HG02588 (cell line): ENCODE measurements at regions not wholly inside any gene's neighbourhood (a gene's known extent, or its start where the extent isn't known, plus 50 kb on each side); places are given as distances from the start of the nearest gene placed in this dataset.

ENCODE experiments used
- ATAC-seq: cut with Tn5 transposase; IDR thresholded peaks from one replicate; pipeline ENCODE4 v1.9.1; 2021; ENCODE audit warnings: mild to moderate bottlenecking, moderate library complexity; ENCODE audit not compliant: unreplicated experiment

DNA sequence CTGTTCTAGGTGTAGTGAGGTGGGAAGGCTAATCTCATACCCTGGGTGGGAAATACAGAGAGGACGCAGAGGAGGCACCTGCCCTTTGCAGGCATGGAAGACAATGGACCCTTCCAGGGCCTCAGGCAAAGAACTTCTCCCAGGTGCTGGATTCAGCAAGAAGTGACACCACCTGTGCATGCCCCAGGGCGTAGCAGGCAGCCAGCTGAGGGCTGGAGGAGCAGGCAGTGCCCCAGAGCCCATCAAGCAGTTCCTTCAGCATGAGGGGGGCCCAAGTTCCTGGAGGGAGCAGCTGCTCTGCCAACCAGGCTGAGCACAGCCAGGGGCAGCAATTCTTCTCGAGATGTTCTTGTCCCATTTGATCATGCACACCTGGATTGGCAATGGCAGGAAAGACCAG lies 170.3 kb upstream of the PDE10A start:
- ATAC-seq = no peak

DNA sequence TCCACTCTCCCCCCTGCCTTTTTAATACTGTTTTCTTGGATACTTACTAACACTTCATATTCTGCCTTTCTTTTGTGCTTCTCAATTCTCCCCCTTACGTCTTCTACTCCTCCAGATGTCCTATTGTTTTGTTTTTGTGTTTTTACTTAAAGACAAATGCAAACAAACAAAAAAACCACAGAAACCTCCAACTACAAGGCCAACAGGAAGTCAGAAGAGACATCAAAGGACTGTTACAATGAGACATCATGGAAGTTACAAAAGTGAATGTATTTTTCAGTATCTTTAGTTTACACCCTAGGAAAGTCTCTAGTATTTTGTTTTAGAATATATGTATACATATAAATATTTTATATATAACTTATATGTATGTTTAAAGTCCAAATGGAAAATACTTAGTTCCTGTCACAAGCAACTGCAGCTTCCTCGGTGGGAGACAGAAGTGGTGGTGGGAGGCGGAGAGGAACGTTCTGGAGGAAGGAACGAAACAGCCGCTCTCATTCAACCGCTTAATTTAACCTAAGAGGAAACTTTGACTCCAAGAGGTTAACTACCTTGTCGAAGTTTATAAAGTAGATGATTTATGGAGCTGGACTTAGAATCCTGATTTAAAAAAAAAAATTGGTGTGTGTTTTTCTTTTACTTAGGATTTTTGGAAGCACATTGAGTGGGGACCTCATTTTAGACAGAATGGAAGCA lies 168.9 kb upstream of the PDE10A start:
- no peak for ATAC-seq

DNA sequence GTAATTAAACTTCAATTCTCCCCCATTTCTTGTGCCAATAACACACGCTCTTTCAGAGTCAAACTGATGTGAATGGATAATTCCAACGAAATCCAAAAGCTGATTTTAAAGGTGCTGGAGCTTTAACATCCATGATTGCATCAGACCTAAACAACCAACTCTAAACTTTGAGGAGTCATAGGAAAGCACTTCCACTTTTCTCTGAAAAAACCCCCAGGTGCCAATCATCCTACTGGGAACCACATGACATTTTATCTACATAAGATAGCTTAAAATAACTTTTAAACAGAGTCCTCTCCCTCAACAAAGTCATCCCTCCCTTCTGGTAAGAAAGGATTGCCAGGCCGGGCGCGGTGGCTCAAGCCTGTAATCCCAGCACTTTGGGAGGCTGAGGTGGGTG lies 167.7 kb upstream of the PDE10A start:
- no peak for ATAC-seq

DNA sequence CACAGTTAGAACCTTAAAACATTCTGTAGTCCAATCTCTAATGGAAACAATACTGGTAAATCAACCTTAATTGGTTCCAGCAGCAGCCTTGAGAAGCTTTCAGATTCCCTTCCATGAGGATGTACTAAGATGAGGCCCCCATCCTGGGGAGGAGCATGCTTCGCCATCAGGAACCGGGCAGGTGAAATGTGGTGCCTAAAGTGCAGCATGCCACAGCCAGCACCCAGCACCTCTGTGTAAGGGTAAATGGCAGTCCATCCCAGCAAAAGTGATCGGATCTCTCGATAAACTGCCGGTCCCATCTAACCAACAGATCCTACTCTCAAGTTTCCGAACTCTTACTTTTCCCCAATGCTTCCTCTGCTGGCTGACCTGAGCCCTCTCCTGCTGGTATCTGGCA lies 166.3 kb upstream of the PDE10A start:
- no peak for ATAC-seq

DNA sequence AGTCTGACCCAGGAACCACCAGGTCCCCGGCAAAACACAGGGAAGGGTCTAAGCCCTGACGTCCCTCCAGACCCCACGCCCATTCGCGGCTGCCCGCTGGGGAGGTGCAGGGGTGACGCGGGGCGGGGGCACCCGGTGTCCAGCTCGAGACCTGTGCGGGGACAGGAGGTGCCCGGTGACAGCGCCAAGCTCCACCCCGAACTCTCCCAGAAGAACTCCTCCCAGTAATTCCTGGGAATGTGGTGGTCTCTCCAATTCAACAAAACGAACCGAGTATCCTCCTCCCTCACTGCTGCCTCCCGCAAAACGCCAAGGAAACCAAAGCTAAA lies 164.1 kb upstream of the PDE10A start:
- ATAC-seq = no peak

DNA sequence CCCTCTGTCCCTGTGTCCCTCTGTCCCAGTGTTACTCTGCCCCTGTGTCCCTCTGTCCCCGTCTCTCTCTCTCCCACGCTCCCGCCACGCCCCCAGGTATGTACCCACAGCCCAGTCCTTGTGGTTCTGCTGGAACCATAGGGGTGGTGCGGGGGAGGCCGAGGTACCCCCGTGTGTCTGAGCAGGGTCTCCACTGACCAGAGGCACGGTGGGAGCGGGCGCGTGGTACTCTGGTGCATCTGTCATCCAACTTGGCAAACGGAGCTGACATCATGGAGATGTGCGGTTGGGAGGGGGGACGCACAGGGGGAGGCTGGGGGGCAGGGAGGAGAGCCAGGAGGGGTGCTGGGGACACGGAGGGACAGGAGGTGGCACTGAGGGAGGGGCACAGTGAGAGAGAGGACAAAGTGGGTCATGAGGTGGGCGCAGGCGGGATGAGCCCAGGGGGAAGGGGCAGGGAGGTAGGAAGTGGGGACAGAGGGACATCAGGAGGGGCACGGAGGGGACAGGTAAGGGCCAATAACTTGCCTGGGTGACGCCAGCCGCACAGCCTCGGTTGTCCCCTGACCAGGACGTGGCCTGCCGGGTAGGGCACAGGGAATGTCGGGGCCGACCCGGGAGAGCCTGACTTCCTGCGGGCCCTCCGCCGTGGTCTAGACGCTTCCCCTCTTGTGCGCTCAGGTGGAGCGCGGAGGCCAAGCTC lies 163.6 kb upstream of the PDE10A start:
- ATAC-seq = no peak

DNA sequence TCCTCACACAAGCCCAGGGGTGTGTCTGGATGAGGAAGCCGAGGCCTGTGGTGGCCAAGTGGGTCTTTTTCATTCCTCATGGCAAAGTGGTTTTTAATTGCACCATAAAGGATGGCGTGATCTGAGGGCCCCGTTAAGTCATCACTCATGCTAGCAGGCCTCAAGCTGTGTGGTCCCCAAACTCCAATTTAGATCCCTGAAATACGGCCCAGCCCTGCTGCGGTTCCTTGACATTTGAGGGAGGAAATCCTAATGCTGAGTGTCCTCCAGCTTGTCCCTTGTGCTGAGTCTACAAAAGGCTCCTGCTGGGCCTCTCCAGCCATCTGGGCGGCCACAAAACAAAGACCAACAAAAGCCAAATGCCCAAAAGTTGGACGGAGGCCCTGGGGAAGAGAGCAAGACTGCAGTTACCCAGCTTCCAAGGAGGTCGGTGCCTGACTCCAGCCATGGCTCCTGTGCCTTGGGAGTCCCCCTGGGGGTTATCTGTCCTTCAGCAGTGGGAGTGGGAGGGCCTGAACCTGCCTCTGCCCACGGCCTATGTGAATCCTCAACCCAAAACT lies 162.3 kb upstream of the PDE10A start:
- no peak for ATAC-seq

DNA sequence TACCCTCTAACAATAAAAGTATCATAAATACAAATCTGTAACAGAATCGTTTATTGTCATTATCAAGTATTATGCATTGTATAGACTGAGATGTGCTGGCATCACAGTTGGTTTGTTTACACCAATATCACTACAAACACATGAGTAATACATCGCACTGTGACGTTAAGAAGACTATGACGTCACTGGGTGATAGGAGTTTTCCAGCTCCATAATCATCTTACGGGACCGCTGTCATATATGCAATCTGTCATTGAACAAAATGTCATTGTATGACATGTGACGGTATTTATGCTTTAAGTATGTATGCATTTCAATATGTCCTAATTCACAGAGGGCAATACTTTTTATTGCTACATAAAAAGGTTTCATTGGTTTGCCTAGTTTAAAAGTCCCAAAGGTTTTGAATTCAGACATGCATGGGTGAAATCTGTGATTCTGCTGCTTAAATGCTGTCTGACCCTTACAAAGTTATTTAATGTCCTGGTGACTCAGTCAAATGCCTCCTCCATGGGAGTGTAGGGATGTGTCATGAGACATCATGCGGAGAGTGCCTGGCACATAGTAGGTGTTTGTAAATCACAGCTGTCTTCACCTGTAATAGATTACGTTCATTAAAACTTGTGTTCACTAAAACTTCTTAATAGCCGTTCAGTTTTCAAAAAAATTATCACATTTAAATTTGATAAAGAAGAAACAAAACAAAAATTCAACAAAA lies 160.7 kb upstream of the PDE10A start:
- ATAC-seq = no peak

DNA sequence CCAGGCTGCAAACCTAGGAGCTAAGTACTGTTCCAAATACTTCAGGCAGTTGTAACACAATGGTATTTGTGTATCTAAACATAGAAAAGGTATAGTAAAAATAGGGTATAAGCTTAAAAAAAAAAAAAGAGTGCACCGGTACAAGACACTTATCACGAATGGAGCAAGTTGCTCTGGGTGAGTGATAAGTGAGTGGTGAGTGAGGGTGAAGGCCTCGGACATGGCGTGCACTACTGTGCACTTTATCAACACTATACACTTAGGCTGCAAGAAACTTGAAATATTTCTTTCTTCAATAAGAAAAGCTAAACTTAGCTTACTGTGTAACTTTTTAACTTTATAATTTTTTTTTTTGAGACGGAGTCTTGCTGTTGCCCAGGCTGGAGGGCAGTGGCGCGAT lies 159.5 kb upstream of the PDE10A start:
- ATAC-seq = no peak

DNA sequence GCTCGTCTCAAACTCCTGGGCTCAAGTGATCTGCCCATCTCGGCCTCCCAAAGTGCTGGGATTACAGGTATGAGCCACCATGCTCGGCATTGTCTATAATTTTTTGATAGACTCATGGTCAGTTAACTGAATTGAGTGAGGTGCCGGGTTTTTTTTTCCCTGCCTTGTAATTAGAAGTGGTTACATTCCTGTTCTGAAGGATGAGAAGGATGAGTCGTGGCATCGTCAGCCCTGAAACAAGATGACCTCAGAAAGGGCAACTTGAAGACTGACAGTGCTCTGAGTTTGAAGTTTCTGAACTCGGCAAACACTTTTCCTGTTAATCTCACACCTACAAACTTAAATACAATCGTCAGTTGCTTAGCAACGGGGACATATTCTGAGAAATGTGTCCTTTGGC lies 158.7 kb upstream of the PDE10A start:
- no peak for ATAC-seq

DNA sequence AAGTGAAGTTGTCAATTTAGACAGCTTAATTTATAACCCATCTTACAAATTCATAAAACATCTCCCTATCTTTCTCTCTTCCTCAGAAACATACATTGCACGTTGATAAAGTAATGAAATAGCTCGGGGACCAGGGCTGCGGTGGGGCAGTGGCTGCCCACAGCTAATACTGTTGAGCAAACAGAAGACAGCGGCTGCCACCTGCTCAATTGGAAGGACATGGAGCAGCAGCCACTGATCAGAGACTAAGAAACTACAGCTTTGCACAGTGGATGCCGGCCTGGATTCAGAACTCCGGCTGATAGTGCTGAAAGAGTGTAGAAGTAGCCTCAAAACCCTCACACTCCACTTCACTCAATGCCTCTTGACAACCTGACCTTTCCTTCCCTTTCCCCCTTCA lies 157.9 kb upstream of the PDE10A start:
- ATAC-seq = no peak

DNA sequence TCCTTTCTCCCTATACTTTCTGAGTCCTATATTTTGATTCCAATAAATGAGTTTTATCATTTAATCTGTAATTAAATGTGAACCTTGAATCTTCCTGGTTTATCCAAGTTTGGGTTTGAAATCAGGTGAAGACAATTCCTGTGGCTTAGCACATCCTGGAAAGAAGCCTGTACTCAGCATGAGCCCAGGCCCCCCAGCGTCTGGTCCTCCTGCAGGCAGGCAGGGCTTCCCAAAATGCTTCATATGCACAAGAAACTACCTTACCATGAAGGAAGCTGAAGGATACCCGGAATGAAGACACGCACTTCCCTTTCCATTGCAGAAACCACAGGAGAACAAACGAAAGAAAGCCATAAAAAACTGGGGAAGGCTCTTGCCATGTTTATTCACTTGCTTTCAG lies 157.4 kb upstream of the PDE10A start:
- ATAC-seq = no peak

DNA sequence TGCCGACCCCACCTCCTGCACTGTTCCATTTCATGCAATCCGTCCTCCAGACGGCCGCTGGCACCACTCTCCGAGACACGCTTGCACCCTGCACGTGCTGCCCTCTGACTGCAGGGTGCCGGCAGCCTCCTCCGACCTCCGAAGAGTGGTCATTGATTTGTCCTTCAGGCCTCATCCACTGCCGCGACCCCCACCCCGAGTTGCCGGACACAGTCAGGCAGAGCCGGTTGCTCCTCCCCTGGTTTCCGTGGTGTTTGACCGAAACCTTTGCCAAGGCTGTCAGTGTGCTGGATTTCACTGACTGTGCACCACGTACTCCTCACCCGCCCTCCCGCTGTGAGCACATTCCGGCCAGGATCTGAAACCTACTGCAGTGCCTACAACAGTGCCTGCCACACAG lies 156.4 kb upstream of the PDE10A start:
- ATAC-seq = no peak

DNA sequence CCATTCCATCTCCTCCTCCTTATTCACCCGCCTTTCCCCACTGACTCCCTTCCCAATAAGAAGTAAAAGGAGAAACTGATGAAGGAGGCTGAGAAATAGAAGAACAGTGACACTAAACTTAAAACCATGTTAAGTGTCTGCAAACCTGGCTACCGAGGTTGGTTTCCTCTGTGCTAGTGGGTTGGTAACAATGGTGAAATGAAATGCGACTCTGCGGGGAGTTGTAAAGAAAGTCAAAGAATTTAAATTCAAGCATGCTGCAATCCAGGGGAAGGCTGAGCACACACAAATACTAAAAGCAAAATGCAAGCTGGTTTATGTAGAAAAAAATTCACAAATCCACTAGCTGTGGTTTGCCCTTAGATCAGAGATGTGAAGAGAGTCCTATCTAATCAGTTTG lies 155.2 kb upstream of the PDE10A start:
- no peak for ATAC-seq

DNA sequence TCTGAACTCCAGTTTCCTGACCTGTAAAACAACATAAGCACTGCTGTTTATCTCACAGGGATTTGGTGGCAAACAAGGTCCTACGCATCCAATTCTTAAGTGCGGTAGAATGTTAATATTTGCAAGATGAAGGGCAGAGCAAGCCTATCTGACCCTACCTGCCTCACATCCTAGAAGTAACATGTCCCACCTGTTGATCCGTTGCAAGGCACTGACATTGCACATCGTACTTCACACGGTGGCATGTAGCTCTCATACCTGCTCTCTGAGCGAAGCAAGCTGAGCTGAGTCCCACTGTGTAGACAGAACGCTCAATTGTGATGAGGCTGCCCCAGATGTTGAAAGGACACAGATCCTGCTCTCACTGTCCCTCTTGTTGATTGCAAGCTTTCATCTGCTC lies 154.7 kb upstream of the PDE10A start:
- ATAC-seq = no peak

DNA sequence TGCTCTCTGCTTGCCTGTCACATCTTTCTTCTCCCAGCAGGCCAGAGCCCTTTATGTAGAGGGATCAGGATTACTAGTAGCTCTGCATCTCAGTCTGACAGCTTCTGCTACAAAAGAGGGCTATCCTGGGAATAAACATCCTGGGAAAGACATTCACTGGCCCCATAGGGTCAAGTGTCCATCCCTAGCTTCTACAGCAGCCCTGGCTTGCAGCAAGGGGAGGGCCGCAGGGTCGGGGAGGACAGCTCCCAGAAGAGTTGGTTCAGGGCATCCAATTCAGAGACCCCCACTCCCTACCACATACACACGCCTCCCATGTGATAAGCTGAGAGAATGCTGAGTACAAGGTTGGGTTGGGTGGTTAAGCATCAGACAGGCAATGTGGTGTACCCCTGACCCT lies 154.1 kb upstream of the PDE10A start:
- no peak for ATAC-seq

DNA sequence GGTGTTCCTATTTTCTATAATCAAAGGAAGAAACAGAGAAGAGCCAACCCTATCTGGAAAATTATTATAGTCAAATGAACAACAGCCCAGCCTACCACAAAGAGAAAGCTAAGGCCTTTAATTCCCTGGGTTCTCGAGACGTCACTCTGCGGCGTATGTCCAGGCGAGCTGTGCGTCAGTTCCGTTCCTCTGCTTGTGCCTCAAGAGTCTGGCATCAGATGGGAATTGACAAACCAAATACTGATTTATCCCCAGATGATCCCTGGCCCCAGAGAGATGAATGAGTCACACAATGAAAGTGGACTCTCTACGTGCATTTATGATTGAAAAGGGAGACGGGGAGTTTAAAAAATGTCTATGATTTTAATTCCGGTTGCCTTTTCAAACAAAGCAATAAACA lies 151.6 kb upstream of the PDE10A start:
- no peak for ATAC-seq

DNA sequence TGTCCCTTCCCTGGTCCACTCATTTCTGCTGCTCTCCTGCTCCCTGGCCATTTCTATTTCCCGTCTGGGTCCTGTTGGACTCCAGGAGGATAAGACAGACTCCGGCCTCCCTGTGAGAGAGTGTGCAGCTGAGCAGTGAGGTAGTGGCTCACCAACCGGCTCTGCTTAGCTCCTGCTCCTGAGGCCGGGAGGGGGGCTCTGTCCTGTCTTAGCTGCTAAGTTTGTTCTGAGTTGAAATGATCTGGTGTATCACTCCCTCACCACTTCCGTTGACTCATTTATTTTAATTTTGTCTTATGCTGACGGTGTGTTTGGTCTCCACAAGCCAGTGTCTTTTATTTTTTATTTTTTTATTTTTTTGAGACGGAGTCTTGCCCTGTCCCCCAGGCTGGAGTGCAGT lies 148.5 kb upstream of the PDE10A start:
- no peak for ATAC-seq

DNA sequence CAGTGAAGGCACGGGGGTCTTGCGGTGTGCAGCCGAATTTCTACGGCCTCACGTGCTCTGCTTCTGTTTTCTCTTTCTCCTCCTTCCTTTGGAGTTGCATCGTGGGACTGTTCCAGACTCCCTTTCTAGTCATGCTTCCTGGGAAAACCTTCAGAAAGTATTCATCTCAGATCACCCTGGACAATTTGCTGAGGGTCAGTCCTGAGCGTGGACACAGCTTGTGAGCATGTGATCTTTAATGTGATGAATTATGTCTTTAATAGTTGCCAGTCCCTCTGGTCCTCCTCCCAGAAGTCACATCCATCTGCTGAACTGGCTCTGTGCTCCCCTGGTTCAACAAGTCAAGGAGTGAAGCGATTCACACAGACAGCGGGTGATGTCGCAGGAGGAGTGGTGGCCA lies 145.0 kb upstream of the PDE10A start:
- ATAC-seq = no peak

DNA sequence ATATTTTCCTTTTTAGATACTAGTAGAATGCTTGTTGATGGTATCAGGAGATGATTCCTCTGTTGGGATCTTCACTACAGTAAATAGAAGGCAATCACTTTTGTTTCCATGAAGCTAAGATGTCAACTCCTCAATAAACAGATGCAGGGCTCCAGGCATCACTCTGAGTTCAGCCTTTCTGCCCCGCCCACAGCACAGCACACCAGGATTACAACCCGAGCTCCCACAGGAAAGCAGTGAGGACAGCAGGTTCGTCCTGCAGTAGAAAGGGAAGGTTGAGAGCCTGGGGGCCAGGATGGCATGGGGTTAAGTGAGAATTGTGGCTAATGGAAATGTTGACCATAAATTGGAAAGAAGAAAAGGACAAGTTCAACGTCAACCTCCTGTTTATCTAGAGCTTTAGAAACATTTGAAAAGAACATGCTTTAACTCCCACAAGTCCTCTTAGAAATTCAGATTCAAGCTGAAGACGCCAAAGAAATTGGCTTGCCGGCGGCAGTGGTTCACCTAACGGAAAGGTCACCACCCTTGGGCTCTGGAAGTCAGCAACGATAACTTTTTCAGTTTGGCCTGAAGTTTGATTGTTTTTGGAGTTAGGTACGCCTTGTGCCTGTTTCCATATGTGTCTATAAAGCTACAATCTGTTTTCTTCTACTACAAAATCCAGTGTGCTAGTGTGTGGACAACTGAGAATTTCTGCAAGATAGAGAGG lies 144.4 kb upstream of the PDE10A start:
- no peak for ATAC-seq

DNA sequence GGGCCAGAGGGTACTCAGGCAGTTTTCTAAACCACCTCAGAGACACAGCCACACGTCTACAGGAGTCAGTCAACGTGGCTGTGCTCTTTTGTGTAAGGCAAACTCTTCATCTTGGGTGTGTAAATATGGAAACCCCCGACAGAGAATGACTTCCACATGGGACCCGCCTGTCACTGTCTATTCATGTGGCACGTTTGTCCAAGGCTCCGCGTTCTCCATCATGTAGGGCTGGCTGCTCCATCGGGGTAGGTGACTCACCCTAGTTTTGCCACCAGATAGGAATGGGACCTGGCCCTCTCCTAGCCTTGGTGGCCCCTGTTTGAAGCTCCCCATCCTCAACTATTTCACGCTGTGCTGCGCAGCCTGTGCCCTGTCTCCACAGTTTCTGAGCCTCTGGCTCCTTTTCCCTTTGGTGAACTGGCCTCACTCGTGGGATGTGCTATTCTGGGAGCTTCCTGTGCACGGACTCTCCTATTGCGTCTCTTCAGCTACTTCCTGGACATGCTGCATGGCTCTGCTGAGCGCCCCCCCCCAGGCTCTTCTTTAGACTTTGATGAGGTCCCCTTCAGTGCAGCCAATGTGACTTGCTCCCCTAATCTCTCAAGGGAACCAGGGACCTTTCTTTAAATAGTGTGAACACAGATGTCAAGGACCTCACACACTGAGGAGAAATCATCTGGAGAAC lies 143.2 kb upstream of the PDE10A start:
- no peak for ATAC-seq
